WTC11 (cell line): ENCODE measurements at regions not wholly inside any gene's neighbourhood (a gene's known extent, or its start where the extent isn't known, plus 50 kb on each side); places are given as distances from the start of the nearest gene placed in this dataset.

Experiments
- ARID4B ChIP-seq: sonication (generic); formaldehyde crosslinking; IDR thresholded peaks from 2 replicates; pipeline ENCODE4 v1.8.0; 2023; ENCODE audit warnings: missing genetic modification reagents, mild to moderate bottlenecking, borderline replicate concordance
- CREB1 ChIP-seq: sonication (generic); formaldehyde crosslinking; IDR thresholded peaks from 2 replicates; pipeline ENCODE4 v1.8.0; 2023; ENCODE audit warnings: mild to moderate bottlenecking, missing genetic modification reagents
- CTCF ChIP-seq: fragments of 200-600 bp; IDR thresholded peaks from 2 replicates; pipeline ENCODE4 v1.8.0; 2022; ENCODE audit warnings: antibody characterized with exemption
- FOXJ3 ChIP-seq: sonication (generic); formaldehyde crosslinking; IDR thresholded peaks from 2 replicates; pipeline ENCODE4 v1.9.0; 2021; ENCODE audit warnings: missing genetic modification reagents, mild to moderate bottlenecking, borderline replicate concordance
- JUN ChIP-seq: sonication (generic); formaldehyde crosslinking; IDR thresholded peaks from 2 replicates; pipeline ENCODE4 v1.8.0; 2023; ENCODE audit warnings: mild to moderate bottlenecking, missing genetic modification reagents
- MAX ChIP-seq: sonication (generic); formaldehyde crosslinking; IDR thresholded peaks from 2 replicates; pipeline ENCODE4 v1.8.0; 2022; ENCODE audit warnings: mild to moderate bottlenecking, missing genetic modification reagents
- SP1 ChIP-seq: sonication (generic); formaldehyde crosslinking; conservative IDR thresholded peaks from 2 replicates; pipeline ENCODE4 v1.8.1; 2022; ENCODE audit warnings: missing genetic modification reagents

GRCh38 chr11:70680781-70681281, 282.5 kb downstream of the CTTN start:
- TF ChIP-seq CTCF (no peak), JUN (no peak), CREB1 (CRISPR knock-in tag) (no peak), ARID4B (CRISPR knock-in tag) (no peak), MAX (CRISPR knock-in tag) (no peak), SP1 (CRISPR knock-in tag) (no peak), FOXJ3 (CRISPR knock-in tag) (no peak)
